Activated CD4-positive, alpha-beta T cell treated with anti-CD3 and anti-CD28 coated beads for 24 hours (primary cell): ENCODE measurements at regions not wholly inside any gene's neighbourhood (a gene's known extent, or its start where the extent isn't known, plus 50 kb on each side); places are given as distances from the start of the nearest gene placed in this dataset.
"Not testable (repeated sequence)": the region's sequence is repeated elsewhere in the genome, so short reads cannot be mapped to it uniquely, and the experiment has no call there.

ENCODE experiments used
- DNase-seq, 2 donors: peaks; one replicate each; pipeline ENCODE4 v3.0.0-alpha.2; 2020; ENCODE audit warnings: low read depth in 2 of 2

DNA sequence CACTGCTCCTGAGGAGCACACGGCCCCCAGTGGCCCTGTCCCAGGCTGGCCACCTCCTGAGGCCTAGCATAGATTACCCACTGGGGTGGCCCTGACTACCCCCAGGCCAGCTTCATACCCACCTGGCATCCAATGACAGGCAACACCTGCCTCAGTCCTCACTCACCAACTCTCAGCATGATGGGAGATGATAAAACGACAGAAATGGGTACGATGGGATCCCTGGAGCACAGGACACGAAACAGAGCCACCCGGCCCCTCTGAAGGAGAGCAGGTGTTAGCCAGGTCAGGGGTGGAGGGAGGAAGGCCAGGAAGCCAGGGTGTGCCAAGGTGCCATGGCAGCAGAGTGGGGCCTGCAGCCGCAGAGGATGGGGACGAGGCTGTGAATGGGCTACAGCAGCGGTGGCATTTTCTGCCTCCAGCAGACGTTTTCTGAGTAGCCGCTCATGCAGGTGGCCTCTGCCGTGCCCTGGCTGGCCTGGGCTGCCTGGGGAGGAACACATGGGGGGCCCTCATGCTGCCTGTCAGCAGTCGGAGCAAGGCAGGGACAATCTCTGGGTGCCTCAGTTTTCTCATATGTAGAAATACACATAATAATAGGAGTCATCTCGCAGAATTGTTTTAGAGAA is 50.2 kb upstream of the FGF3 start:
- DNase-seq = no peak

DNA sequence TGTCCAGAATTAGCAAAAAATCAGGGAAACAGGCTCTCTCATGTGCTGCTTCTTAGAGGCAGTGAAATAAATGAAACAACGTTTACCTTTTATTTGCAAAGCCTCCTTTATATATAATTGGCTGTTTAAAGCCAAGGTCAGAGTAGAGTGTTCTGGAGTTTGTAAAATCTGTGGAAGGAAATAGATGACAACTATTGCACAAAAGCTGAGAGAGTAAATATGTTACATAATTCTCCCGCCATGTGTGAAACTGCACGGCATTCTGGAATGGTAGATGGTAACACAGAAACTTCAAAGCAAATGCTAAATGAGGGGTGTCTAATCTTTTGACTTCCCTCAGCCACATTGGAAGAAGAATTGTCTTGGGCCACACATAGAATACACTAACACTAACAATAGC is 51.5 kb upstream of the FGF3 start:
- no peak for DNase-seq

DNA sequence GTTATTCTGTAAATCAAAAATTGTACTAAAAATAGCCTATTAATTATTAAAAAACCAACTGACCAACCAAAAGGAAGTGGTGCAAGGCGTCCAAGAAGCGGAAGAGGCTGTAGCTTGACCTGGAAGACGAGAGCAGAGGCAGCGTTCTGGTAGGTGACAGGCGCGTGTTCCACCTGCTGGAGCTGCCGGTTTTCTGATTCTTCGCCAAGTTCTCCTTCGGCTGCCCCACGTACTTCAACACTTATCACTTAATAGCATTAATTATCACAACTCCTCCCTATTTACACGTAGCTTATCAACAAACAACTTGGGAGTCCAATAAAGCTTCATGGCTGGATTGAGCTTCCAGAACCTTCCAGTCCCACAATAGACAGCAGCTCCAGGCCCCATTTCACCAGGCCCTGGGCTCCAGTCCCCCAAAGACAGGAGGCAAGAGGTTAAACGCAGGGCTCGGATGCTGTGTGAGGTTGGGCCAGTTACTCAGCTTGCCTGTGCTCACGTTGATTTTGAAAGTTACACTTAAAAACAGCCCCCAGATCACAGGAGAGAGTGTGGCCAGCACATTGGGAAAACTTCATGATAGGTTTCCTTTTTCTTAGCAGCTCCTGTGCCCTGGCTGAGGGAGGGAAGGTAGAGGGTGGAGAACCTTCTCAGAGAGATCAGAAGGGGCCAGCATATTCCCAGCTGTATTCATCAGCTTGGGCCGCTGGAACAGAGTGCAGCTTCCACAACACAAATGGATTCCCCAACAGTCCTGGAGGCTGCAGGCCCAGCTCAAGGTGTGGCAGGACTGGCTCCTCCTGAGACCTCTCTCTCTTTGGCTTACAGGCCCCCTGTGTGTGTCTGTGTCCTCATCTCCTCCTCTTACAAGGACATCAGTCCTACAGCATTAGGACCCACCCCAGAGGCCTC is 54.2 kb upstream of the FGF3 start:
- DNase-seq = no peak

GRCh38 chr11:69874178-69874983 is 55.2 kb upstream of the FGF3 start:
- DNase-seq = no peak

DNA sequence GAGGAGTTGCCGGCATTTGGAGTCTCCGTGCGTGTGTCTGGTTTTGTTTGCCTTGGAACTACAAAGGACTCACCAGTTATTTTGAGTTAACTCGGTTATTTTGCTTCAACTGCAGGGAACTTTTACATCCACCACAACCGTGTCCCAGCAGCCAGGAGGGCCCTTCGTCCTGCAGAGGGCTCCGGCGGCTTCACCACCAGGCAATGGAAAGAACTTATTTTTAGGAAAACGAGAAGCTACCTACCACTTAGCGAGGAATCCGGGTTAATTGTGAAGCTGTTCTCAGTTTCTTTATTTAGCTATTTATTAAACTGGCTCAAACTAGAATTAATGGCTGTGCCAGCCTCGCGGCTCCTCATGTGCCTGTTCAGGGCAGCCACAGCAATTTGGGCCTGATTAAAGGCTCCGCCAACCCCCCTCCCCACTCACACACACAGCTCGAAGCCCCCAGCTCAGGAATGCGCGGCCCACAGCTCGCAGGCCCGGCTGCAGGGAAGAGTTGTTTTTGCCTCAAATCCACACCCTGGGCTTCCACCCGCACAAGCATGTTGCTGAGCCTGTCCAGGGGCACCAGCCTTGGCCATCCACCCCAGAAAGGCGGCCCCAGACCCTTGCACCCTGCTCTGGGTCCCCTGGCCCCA is 55.9 kb upstream of the FGF3 start:
- DNase-seq = no peak

- no peak for DNase-seq
Measured at GRCh38 chr11:69876013-69876412, 56.8 kb upstream of the FGF3 start.

- no peak for DNase-seq
Measured at GRCh38 chr11:69877235-69877634, 58.0 kb upstream of the FGF3 start.

DNA sequence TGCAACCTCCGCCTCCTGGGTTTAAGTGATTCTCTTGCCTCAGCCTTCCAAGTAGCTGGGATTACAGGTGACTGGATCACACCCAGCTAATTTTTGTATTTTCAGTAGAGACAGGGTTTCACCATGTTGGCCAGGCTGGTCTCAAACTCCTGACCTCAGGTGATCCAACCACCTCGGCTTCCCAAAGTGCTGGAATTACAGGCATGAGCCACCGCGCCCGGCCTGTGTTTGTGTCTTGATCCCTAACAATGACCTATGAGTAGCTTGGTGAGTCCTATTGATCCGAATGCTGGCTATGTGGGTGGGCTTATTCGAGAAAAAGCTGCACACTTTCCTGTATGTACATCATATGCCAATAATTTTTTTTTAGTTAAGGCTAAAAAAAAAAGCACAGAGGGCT is 58.5 kb upstream of the FGF3 start:
- not testable (repeated sequence) for DNase-seq

- no peak for DNase-seq
Measured at GRCh38 chr11:69878144-69878883, 59.1 kb upstream of the FGF3 start.

DNA sequence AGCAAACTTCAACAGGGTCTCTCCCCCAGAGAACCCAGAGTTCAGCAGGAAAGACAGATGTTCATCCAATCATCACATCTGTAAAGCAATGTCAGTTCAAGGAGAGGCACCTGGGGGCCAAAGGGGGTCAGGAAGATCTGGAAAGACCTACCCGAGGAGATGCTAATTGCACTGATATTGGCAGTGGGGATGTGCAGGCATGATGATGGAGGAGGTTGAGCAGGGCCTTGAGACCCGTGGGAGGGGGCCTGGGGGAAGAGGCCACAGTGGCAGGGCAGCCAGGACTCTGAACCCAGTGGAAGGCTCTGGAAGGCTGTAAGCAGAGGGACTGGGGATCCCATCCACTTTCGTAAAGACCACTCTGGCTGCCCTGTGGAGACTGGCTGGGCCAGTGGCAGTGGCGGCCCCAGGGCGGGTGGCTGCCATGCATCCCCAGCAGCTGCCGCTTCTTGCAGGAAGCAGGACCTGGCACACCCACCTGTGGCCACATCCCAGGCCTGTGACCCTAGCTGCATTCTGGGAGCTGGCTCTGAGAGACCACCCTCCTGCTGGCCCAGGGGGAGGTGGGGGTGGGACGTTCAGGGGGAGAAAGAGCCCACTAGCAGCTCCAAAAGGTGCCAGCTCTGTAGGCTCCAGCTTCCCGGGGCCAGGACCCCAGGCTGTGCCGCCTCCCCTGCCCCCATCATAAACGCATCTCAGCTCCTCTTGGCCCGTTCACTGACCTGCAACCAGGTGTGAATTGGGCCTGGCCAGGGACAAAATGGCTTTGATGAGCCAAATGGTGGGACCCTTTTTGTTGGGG is 59.9 kb upstream of the FGF3 start:
- no peak for DNase-seq

DNA sequence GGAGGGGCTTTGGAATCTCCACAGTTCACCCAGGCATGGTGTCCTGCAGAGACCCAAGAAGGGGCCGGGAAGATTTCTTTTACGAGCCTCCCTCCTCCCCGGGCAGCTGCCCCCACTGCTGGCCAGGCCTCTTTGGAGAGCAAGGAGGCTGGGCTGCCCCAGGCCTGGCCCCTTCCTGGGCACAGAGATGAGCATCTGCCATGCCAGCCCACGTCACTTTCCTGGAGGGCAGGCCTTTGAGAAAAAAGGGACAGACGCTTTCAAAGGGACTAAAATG is 60.5 kb upstream of the FGF3 start:
- DNase-seq = no peak

GRCh38 chr11:69880041-69880825 is 61.0 kb upstream of the FGF3 start:
- DNase-seq = no peak

GRCh38 chr11:69880826-69881445 is 61.7 kb upstream of the FGF3 start:
- DNase-seq = no peak

- DNase-seq = no peak
Measured at GRCh38 chr11:69881467-69882269, 62.5 kb upstream of the FGF3 start.

DNA sequence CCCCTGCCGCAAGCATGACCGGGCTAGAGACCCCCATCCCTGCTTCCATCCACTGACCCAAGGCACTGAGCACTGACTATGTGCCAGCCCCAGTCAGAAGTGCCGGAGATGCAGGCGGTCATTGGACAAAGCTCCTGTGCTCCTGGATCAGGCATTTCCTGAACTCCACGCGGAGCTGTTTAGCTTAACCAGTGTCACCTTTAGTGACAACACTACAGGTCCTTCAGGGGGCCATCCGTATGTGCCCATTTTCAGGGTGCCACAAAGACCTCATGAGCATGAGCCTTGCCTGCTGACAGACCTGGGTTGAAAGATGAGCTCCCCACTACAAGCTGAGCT is 63.0 kb upstream of the FGF3 start:
- DNase-seq = no peak

- no peak for DNase-seq
Measured at GRCh38 chr11:69883292-69884255, 64.4 kb upstream of the FGF3 start.

DNA sequence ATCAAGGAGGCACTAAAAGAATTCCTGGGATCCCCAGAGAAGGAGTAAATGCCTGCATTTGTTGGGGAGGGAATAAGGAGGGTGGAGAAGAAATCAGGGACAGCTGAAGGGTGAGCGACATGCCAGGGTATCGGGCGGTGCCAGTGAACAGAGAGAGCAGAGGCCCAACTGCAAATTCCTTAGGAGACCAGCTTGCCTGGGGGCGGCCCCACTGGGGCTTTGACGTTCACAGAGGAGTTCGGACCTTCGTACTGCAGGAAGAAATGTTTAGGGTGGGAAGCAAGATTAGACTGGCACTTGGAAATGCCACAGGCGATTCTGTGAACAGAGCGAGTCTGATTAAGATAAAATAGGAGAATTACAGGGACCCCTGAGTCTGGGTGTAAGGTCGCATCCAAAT is 65.1 kb upstream of the FGF3 start:
- DNase-seq = no peak

GRCh38 chr11:69884751-69885150 is 65.5 kb upstream of the FGF3 start:
- DNase-seq = no peak
